ENCODE measurements at regions not wholly inside any gene's neighbourhood (a gene's known extent, or its start where the extent isn't known, plus 50 kb on each side); places are given as distances from the start of the nearest gene placed in this dataset.

DNA sequence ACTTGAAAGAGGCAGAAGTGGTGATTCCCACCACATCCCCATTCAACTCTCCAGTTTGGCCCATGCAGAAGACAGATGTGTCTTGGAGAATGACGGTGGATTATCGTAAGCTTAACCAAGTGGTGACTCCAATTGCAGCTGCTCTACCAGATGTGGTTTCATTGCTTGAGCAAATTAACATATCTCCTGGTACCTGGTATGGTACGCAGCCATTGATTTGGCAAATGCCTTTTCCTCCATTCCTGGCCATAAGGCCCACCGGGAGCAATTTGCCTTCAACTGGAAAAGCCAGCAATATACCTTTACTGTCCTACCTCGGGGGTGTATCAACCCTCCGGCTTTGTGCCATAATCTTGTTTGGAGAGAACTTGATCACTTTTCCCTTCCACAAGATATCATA is 411.5 kb upstream of the SMIM21 start:
- DNase-seq = no peak

DNA sequence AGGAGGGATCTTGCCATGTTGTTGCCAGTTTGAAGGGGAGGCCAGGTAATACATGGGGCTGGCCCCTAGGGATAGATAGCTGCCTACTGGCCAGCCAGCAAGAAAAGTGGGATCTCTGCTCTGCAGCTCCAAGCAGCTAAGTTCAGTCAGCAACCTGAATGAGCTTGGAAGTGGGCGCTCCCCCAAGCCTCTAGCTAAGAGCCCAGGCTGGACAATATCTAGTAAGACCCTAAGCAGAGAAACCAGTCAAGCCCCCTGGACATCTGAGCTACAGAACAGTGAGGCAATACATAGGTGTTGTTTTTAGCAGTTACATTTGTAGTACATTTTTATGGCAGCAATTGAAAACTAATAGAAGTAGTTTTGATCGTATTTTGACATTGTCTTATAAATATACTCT is 409.8 kb upstream of the SMIM21 start:
- no peak for DNase-seq

- no peak for DNase-seq
Observed at GRCh38 chr18:75836516-75836915, 409.0 kb upstream of the SMIM21 start.

GRCh38 chr18:75831960-75832359 is 404.5 kb upstream of the SMIM21 start:
- no peak for DNase-seq

- DNase-seq = no peak
Observed at GRCh38 chr18:75830828-75831227, 403.3 kb upstream of the SMIM21 start.

- no peak for DNase-seq
Observed at GRCh38 chr18:75829091-75829490, 401.6 kb upstream of the SMIM21 start.

GRCh38 chr18:75828379-75828778 is 400.9 kb upstream of the SMIM21 start:
- DNase-seq = no peak

DNA sequence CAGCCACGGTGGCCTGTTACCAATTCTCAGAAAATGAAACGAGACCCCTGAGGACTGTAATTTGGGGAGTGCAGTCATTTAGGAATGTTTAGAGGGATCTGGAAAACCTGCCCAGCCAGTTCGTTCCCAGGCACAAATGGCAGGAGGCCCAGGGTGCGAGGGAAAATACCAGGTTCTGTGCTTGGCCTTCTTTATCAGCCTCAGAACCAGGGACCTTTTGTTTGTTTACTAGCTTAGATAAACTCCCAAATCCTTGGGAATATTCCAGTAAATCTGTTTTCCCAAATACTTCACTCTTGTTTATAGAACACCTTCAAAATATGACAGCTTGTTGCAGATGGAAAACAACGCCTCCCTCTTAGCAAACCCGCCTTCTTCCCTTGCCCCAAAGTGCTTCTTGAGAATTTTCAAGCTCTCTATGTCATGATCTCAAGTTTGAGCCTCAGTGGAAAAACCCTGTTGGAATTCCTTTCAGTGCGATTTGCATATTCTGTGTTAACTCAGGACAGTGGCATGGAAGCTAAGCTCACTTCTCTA is 400.3 kb upstream of the SMIM21 start:
- DNase-seq = no peak

- no peak for DNase-seq
Observed at GRCh38 chr18:75824661-75825060, 397.2 kb upstream of the SMIM21 start.

GRCh38 chr18:75823471-75823870 is 396.0 kb upstream of the SMIM21 start:
- no peak for DNase-seq

DNA sequence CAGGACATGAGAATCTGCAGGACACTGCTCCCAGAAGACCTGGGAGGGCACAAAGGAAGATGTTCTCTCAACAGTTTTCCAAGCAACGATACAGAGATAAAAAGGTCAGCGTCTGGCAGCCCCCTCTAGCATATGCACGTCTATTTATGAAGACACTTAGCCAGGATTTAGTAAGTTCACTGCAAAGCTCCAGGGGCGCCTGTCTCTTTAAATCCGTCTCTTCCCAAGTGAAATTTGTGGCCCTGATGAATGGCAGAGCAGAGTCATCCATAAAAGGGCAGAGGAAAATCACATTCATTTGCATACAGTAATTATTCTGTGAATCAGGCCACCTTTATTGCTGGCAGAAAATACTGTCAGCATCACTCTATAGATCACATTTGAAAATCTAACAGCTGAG is 390.9 kb upstream of the SMIM21 start:
- no peak for DNase-seq

GRCh38 chr18:75815767-75816166 is 388.3 kb upstream of the SMIM21 start:
- DNase-seq = no peak

- no peak for DNase-seq
Observed at GRCh38 chr18:75812761-75813160, 385.3 kb upstream of the SMIM21 start.

DNA sequence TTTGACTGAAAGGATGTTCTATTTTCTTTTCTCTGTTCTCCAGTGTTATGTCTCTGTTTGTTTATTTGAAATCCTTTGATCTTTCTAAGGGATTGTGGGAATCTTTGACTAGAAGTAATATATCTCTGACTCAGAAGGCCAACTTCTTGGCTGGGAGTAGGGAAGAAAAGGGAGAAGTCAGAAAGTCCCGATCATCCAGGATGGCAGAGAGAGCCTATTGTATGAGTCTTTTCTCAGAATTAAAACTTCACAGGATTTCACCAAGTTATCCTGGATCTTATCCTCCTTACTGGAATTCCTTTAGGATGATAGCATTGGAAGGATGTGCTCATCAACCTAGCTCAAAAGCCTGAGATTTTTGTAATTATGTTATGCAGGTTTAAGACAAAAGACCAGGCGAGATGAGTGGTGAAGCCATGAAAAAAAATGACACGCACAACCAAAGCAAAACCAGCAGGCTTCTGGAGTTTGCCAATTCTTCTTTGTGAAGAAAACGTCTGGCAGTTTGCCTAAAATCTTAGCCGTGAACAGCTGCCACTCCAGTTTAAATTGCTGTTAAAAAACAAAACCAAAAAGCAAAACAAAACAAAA is 383.6 kb upstream of the SMIM21 start:
- no peak for DNase-seq

DNA sequence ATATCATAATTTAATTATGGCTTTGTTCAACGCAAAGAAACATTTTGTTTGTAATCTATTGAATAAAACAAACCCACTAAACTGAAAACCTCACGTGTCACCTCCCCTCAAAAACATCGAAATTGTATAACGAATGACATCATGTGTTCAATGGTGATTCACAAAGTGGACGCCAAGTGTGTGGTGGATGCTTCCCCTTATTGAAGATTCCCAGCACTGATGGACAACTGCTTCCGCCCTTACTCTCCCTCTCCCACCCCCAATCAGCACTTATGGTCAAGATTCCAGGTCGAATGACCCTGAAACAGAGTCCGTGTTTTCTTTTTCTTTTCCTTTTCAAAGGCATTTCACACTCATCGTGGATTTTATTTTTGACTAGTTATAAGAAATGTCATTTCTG is 383.0 kb upstream of the SMIM21 start:
- DNase-seq = no peak

- no peak for DNase-seq
Observed at GRCh38 chr18:75809926-75810255, 382.4 kb upstream of the SMIM21 start.

GRCh38 chr18:75809151-75809925 is 381.8 kb upstream of the SMIM21 start:
- no peak for DNase-seq

DNA sequence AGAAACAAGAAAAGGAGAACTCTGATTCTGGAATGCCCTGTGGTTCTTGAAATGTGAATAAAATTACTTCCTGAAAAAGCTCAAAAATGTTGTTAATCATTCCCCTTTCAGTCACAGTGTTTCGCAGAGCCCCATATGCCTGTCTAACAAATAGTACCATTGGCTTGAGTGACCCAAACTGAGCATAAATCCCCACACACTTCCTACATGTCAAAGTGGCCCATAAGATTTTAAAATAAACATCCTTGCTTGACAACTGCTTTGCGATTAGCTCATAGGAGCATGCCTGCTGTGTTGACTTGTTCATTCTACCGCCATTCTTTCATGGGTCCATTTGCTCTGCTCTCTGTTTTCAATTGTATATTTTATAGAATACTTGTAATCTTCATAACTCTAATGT is 377.8 kb upstream of the SMIM21 start:
- no peak for DNase-seq

- DNase-seq = no peak
Observed at GRCh38 chr18:75802681-75803080, 375.2 kb upstream of the SMIM21 start.

DNA sequence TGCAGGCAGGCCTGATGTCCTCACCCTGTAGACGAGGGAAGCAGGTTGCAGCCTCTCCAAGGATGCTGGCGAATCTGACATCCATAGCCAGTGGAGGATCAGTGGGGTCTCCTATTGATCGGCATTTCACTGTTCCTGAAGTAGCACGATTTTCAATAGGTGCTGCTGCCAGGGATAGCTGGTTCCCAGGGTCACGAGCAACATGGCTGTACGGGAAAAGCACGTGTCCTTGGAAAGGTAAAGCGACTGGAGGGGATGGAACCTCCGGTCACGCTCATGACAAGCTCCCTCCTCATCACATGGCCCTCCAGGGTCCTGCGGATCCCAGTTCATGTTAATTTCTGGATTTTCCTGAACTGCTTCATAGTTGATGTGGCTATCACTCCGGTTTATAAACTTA is 373.7 kb upstream of the SMIM21 start:
- DNase-seq = no peak

GRCh38 chr18:75800331-75800648 is 372.8 kb upstream of the SMIM21 start:
- DNase-seq = no peak

- DNase-seq = no peak
Observed at GRCh38 chr18:75799449-75800330, 372.2 kb upstream of the SMIM21 start.

DNA sequence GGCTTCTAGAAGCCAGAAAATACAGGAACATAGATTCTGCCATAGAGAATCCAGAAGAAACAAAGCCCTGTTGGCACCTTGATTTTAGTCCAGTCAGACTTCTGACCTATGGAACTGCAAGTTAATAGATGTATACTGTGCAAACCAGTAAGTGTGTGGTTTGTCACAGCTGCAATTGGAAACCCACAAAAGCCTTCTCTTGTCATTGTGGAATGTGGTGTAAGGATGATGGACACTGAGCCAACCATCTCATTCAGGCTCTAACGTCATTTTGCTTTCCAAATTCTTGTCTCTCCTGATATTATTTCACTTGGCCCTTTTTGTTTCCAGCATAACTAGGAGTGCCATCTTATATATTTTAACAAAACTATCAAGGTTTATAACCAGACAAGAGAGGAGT is 369.5 kb upstream of the SMIM21 start:
- DNase-seq = no peak

- DNase-seq = no peak
Observed at GRCh38 chr18:75790796-75791195, 363.3 kb upstream of the SMIM21 start.

All from inflammatory macrophage (primary cell).